Iris pigment epithelial cell (primary cell): ENCODE measurements at regions not wholly inside any gene's neighbourhood (a gene's known extent, or its start where the extent isn't known, plus 50 kb on each side); places are given as distances from the start of the nearest gene placed in this dataset.
A peak's percentile ranks its signal among the peaks of the same experiment; 100 is the strongest.
"Not testable (repeated sequence)": the region's sequence is repeated elsewhere in the genome, so short reads cannot be mapped to it uniquely, and the experiment has no call there.

Experiments
- DNase-seq: peaks from one replicate; pipeline ENCODE4 v3.0.0-alpha.2; 2011; ENCODE audit warnings: low read depth

- DNase-seq = no peak
These were observed 110.7 kb upstream of the SMLR1 start for GRCh38 chr6:130716466-130716865.

DNA sequence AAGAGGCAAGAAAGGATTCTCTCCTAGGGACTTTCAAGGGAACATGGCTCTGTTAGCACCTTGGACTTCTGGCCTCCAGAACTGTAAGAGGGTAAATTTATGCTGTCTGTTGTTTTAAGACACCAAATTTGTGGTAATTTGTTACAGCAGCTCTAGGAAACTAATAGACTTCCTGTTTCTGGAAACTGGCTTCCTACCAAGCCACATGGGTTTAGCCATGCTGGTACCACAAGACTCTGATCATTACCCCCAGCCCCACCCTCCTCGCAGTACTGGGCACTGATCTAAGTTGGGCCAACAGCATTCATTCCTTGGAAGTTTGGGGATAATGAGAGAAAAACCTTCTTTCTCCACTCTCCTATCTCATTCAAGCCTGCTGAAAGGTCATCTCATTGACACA, 109.5 kb upstream of the SMLR1 start:
- DNase-seq = no peak

DNA sequence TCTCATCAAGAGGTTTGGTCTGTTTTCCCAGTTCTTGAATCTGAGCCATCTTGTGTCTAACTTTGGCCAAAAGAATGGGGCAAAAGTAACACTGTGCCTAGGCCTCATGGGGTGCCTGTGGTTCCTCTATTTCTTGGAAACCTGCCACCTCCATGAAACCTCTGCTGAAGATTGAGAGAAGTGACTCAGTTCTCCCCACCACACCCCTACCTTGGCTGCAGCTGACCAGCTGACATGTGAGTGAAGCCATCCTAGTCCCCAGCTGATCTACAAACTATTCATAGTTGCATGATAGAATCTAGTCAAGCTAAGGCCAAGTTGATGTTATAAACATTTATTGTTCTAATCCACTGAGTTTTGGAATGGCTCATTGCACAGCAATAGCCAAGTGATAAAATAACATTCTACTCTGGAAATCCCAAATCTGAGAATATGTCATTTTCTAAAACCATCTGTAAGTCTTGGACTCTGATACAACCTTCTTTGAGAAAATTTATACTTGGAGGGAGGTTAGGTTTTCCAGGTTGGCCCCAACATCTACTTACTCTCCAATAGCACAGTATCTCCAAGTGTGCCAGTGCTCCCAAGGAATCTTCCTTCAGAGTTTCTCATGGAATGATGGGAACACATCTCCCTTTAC, 107.0 kb upstream of the SMLR1 start:
- DNase-seq = no peak

DNA sequence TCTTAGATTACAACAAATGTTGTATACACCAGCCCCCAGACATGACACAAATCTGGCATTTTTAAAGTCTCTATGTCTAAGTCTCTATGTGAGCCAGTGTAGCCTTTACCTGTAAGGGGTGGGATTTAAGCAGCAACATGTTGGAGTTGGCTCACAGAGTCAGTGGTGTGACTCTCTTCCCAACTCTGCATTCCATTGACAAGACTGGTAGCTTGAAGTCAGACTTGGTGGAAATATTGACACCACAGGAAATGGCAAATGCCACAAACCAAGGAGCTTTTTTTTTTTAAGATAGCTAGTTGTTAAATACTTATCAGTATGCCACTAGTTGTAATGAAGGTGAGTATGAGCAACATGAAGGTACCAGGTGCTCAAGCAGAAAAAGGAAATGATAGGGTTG, 103.1 kb upstream of the SMLR1 start:
- no peak for DNase-seq

DNA sequence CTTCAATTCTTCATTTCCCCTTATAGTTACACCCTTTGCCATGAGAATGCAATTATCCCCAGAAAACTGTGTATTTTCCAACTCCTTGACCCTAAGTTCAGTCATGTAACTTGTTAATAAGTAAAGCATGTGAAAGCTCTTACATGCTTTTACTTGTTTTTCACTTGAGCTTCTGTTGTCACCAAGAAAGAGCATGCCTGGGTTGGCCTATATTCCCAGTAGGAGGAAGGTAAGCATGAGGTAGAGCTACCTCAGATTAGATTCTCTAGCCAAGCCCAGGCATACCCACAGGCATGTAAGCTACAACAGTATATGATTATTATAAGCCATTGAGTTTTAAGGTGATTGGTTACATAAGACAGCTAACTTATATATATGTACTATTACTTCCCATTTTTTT, 101.7 kb upstream of the SMLR1 start:
- no peak for DNase-seq

DNA sequence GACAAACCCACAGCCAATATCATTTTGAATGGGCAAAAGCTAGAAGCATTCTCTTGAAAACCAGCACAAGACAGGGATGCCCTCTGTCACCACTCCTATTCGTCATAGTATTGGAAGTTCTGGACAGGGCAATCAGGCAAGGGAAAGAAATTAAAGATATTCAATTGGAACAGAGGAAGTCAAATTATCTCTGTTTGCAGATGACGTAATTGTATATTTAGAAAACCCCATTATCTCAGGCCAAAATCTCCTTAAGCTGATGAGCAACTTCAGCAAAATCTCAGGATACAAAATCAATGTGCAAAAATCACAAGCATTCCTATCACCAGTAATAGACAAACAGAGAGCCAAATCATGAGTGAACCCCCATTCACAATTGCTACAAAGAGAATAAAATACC, 99.1 kb upstream of the SMLR1 start:
- DNase-seq = not testable (repeated sequence)

DNA sequence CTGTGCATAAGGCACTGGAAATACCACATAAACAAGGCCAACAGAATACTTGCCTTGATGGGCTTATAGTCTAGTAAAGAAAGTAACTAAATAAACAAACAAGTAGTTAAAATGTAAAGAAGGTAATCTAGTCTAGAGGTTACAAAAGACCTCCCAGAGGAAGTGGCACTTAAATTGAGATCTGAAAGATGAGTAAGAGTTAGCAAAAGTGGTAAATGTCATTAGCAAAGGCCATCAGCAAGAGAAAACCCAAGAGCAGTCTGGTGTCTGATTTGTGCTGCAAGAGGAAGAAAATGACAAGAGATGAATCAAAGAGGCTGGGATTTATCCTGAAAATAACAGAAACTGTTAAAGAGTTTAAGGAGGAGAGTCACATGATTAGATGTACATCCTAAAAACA, 96.6 kb upstream of the SMLR1 start:
- no peak for DNase-seq

GRCh38 chr6:130734161-130734560, 93.0 kb upstream of the SMLR1 start:
- no peak for DNase-seq

DNA sequence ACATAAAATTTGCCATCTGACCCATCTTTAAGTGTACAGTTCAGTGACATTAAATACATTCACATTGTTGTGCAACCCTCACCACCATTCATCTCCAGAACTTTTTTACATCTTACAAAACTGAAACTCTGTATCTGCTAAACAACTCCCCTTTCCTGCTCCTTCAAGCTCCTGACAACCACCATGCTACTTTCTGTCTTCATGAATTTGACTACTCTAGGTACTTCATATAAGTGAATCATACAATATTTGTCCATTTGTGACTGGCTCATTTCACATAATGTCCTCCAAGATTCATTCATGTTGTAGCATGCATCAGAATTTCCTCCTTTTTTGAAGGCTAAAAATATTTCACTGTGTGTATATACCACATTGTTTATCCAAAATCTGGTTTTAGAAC, 86.9 kb upstream of the SMLR1 start:
- no peak for DNase-seq

DNA sequence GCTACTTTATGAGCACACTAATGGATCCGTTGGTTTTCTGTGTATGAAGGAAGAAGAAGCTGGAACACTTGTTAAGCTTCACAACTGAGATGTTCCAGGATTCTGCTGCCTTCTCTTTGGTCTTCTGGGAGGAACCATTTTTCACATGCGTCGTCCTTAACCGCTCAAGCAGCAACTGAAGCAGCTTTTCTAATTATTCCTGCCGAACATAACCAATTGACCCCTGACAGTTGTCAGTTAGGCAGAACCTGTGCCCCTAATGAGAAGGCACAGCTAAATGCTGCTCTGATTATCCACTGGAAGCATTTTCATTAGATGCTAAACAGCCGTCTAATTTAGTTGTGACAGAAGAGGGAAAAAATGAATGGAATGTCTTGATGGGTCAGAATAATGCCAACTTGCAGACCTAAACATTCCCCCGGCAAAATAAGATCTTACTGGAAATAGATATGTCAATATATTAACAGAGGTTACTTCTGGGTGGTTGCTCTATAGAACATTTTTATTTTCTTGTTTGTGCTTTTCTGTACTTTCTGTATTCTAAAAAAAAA, 85.0 kb upstream of the SMLR1 start:
- peak; percentile 33 for DNase-seq

DNA sequence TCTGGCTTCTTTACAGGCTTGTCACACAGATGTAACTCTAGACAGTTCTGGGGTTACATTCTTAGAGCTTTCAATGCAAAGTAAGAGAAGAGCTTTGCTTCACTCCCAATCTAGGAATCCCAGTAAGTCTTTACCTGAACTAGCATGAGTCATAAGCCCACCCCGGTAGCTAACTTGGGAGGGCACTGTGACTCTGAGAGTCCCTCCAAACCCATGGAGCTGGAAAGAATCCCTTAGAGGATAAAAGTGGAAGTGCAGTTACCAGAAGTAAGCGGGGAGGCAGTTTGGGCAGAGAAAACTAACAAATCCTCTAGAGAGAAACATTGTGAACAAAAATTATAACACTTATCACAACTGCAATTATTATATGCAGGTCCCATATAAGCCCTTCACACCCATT, 84.0 kb upstream of the SMLR1 start:
- no peak for DNase-seq

GRCh38 chr6:130744576-130745366, 82.4 kb upstream of the SMLR1 start:
- no peak for DNase-seq

- no peak for DNase-seq
These were observed 79.2 kb upstream of the SMLR1 start for GRCh38 chr6:130748041-130748440.

GRCh38 chr6:130749402-130749801, 77.8 kb upstream of the SMLR1 start:
- peak; percentile 5 for DNase-seq

DNA sequence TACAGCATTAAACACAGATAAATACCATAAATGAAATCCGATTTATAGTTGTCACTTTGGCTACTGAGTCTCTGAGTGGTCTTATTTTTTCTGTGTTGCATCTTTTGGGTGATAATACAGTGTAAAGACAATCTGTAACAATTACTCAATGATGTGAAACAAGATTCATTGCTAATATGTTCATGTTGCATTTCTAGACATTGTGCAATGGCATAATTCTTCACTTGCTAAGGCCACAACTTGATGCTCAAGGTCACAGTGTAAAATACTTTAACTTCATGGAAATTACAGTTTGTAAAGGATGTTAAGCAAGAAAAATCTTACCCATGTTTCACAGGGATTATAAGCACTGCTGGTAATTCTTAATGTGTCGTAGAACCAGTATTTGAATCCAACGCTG, 74.9 kb upstream of the SMLR1 start:
- DNase-seq = peak; percentile 81

GRCh38 chr6:130754786-130755367, 72.3 kb upstream of the SMLR1 start:
- DNase-seq = no peak

- no peak for DNase-seq
These were observed 71.7 kb upstream of the SMLR1 start for GRCh38 chr6:130755368-130756034.

DNA sequence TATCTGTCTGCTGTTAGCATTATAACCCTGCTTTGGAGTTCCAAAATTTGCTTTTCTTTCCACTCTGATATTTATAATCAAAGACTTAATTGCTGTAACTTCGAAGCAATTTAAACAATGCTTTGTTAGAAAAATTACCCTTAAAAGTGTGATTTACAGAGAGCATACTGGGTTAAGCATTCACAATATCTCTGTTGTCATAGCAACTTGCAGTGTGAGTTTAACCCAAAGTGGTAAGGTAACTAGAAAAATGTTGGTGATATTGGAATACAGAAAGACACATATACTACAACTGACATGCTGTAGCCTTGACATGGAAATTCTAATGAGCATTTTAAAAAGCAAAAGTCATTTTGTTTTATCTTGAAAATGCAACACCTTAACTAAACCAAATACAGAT, 70.4 kb upstream of the SMLR1 start:
- DNase-seq = no peak

DNA sequence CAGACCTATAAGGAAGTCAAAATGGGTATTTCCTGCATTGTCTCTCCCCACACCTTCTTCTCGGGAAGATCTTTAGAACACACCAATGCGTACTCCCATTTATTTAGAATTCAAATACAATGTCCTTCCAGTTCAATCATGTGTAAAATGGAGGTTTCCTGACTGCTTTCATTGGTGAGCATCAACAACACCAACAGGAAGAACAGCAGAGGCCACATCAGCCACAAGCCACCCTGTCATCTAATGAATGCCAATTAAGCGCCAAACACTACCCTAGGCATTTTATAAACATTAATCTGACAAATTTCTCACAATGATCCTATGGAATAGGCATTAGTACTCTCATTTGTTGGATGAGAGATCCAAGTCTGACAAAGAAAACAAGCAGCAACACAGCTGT, 68.4 kb upstream of the SMLR1 start:
- DNase-seq = no peak

DNA sequence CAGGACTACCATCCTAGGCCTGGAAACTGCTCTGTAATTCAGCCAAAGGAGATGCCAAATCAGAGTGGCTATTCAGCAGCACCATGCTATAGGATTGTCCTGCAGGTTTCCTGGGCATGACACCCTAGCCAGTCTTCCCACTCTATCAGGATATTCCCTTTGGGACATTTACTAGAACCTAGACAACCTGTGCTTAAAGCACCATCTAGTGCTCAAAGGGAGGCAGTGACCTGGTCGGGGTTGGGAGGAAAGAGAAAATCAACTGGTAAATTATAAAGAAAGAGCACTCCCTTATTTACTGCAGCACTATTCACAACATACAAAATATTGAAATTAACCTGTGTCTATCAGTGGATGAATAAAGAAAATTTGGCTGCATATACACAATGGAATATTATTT, 67.2 kb upstream of the SMLR1 start:
- DNase-seq = peak; percentile 56

- DNase-seq = no peak
These were observed 65.9 kb upstream of the SMLR1 start for GRCh38 chr6:130761286-130761685.

GRCh38 chr6:130765181-130765727, 62.0 kb upstream of the SMLR1 start:
- no peak for DNase-seq
